ENCODE measurements at regions not wholly inside any gene's neighbourhood (a gene's known extent, or its start where the extent isn't known, plus 50 kb on each side); places are given as distances from the start of the nearest gene placed in this dataset.

GRCh38 chr5:33034777-33035176 is 323.7 kb downstream of the NPR3 start:
- peak; percentile 87 for ATAC-seq

GRCh38 chr5:33035851-33036527 is 324.9 kb downstream of the NPR3 start:
- ATAC-seq, result peak; percentile 77
- Histone ChIP-seq H3K9me3 (peaks cover 10% of the 10 kb centered on the region), H3K36me3 (ENCODE audit: low read depth) (no peaks in the 10 kb centered on the region), H3K4me1 (ENCODE audit: low read depth) (peaks cover 26% of the 10 kb centered on the region), H3K4me3 (no peak overlapping the region)
- intact Hi-C loops (cut with DNase I, micrococcal nuclease), result no loop called here
- DNase-seq, result peak in 1 of 3 donors; percentile 66
- TF ChIP-seq CTCF (IDR thresholded peaks at IDR 0.05), result no peak

More at GRCh38 chr5:33034777-33035176, 323.7 kb downstream of the NPR3 start:
- peaks cover 26% of the 10 kb centered on the region for H3K4me1 ChIP-seq (ENCODE audit: low read depth)
- DNase-seq, result peak in 1 of 3 donors; percentile 28
- no peaks in the 10 kb centered on the region for H3K9me3 ChIP-seq
- H3K4me3 ChIP-seq, result no peak overlapping the region
- intact Hi-C loops (cut with DNase I, micrococcal nuclease), result no loop called here
- H3K36me3 ChIP-seq (ENCODE audit: low read depth), result no peaks in the 10 kb centered on the region
- no peak for TF ChIP-seq CTCF (IDR thresholded peaks at IDR 0.05)

DNA sequence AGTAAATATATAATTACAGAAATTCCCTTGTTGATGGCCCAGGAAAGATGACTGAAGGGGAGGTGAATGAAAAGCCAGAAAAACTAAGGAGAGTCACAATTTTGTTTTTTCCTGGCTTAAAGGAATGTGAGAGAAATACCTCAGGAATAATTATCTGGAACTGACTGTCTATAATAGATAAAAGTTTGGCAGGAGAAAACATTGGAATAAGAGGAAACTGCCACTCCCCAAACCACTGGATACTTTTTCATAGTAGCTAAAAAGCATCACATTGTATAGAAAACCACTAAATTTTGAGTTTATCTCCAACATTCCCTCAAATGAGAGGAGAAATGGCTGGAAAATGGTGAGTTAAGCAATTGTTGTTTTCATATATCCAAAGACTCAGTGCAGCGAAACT is 326.0 kb downstream of the NPR3 start:
- no peak for TF ChIP-seq CTCF (IDR thresholded peaks at IDR 0.05)
- no peaks in the 10 kb centered on the region for H3K36me3 ChIP-seq (ENCODE audit: low read depth)
- peaks cover 23% of the 10 kb centered on the region for H3K4me1 ChIP-seq (ENCODE audit: low read depth)
- H3K4me3 ChIP-seq, result no peak overlapping the region
- H3K9me3 ChIP-seq, result peaks cover 12% of the 10 kb centered on the region
- intact Hi-C loops (cut with DNase I, micrococcal nuclease), result no loop called here
- no peak for ATAC-seq
- DNase-seq, result no peak

- Histone ChIP-seq H3K36me3 (ENCODE audit: low read depth) (no peaks in the 10 kb centered on the region), H3K4me3 (no peak overlapping the region), H3K4me1 (ENCODE audit: low read depth) (no peaks in the 10 kb centered on the region), H3K9me3 (peaks cover 14% of the 10 kb centered on the region)
- intact Hi-C loops (cut with DNase I, micrococcal nuclease), result no loop called here
- no peak for TF ChIP-seq CTCF (IDR thresholded peaks at IDR 0.05)
- ATAC-seq (no peak), DNase-seq (no peak)
Measured at GRCh38 chr5:33041586-33041985, 330.5 kb downstream of the NPR3 start.

DNA sequence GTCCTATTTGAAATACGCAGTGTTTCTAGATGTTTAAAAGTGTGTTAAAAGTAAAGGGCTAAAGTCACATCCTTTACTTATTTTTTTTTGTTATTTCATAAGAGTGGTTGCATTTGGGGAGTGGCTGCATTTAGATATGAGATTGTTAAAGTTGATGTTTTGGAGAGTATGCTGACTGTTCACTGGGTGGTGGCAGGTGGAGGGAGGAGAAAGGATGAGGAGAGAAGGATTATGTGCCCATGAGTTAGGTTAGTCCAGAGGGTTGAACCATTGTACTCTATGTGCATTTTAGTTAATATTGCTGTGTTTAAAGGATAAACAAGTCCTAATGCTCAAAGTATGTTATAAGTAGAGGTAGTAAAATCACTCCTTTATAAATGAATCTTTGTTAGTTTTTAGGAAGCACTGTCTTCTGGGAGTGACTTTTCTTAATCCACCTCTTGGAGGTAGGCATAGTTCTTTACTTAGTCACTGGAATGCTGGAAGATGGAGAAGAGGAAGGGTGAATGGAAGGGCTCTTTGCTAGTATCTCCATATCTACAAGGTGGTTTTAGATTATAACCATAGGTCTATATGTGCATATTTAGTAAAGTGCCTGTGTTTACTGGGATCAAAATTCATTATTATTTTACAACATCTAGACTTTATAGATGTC is 332.3 kb downstream of the NPR3 start:
- no peaks in the 10 kb centered on the region for H3K4me1 ChIP-seq (ENCODE audit: low read depth)
- TF ChIP-seq CTCF (IDR thresholded peaks at IDR 0.05), result no peak
- intact Hi-C loops (cut with DNase I, micrococcal nuclease), result no loop called here

More for the DNA sequence above, 332.3 kb downstream of the NPR3 start:
- Histone ChIP-seq H3K4me3 (no peak overlapping the region), H3K36me3 (ENCODE audit: low read depth) (no peaks in the 10 kb centered on the region), H3K9me3 (peaks cover 14% of the 10 kb centered on the region)
- DNase-seq (no peak), ATAC-seq (no peak)
